Panc1 (cell line): ENCODE measurements at regions not wholly inside any gene's neighbourhood (a gene's known extent, or its start where the extent isn't known, plus 50 kb on each side); places are given as distances from the start of the nearest gene placed in this dataset.

Experiments used
- ATAC-seq: fragments of 200-7000 bp; cut with Tn5 transposase; 2 replicates; pipeline ENCODE4 v1.9.1; 2020; ENCODE audit warnings: mild to moderate bottlenecking, moderate library complexity
- BruUV-seq: library from RNA; stranded (reverse); fragments of 400-500 nt; replicated peaks from 2 replicates; lab custom pipeline; 2021; lab: Mats Ljungman, UMichigan
- CTCF ChIA-PET: fragments of 300-600 bp; sonication (Branson Sonifier 250); formaldehyde crosslinking; loops from one replicate; lab custom pipeline; 2022; ENCODE audit warnings: antibody characterized with exemption; lab: Charles Lee
- POLR2A ChIA-PET: fragments of 300-600 bp; sonication (Branson Sonifier 250); formaldehyde crosslinking; loops from one replicate; lab custom pipeline; 2022; ENCODE audit warnings: antibody characterized with exemption; lab: Charles Lee
- DNase-seq: peaks from one replicate; pipeline ENCODE4 v3.0.0-alpha.2; 2010; ENCODE audit warnings: low read depth, low spot score
- H3K27ac ChIP-seq: 2 replicates; pipeline ENCODE4 v1.5.1; 2011; ENCODE audit warnings: mild to moderate bottlenecking, low read length, inconsistent platforms
- H3K27me3 ChIP-seq: fragments of 200-500 bp; sonication (Bioruptor generic); 2 replicates; pipeline ENCODE4 v1.6.0; 2014; ENCODE audit warnings: low read length, inconsistent platforms; ENCODE audit not compliant: control insufficient read depth, insufficient read depth
- H3K36me3 ChIP-seq: fragments of 200-500 bp; sonication (Bioruptor generic); 2 replicates; pipeline ENCODE4 v1.5.1; 2014; ENCODE audit warnings: inconsistent platforms, mild to moderate bottlenecking, low read length, moderate library complexity; ENCODE audit not compliant: control insufficient read depth, insufficient read depth
- H3K4me1 ChIP-seq: 2 replicates; pipeline ENCODE4 v1.5.1; 2011; ENCODE audit warnings: inconsistent platforms, mild to moderate bottlenecking, low read length, moderate library complexity; ENCODE audit not compliant: control insufficient read depth, insufficient read depth
- H3K4me3 ChIP-seq, 2 experiments: 2 replicates each; pipeline ENCODE4 v1.5.1; 2011 to 2012; ENCODE audit warnings: low read depth in 2 of 2, low read length in 2 of 2, mild to moderate bottlenecking in 2 of 2, inconsistent platforms in 1 of 2, moderate library complexity in 1 of 2
- H3K9me3 ChIP-seq: fragments of 200-500 bp; sonication (Bioruptor generic); 2 replicates; pipeline ENCODE4 v1.5.1; 2014; ENCODE audit warnings: low read depth, mild to moderate bottlenecking, inconsistent platforms, low read length, moderate library complexity; ENCODE audit not compliant: control insufficient read depth, insufficient read depth
- POLR2AphosphoS5 ChIP-seq: IDR thresholded peaks from 2 replicates; pipeline ENCODE4 v1.6.1; 2012; ENCODE audit warnings: mild to moderate bottlenecking, low read depth, low read length, moderate library complexity
- REST ChIP-seq, 2 experiments: IDR thresholded peaks; 2 replicates each; pipeline ENCODE4 v1.6.1; 2011 to 2012; ENCODE audit warnings: low read depth in 2 of 2, control low read depth in 1 of 2, low read length in 1 of 2, mild to moderate bottlenecking in 1 of 2, moderate library complexity in 1 of 2; ENCODE audit not compliant: insufficient read depth in 1 of 2
- SIN3A ChIP-seq: IDR thresholded peaks from 2 replicates; pipeline ENCODE4 v1.6.1; 2012; ENCODE audit warnings: low read depth, mild to moderate bottlenecking, low read length, moderate library complexity, borderline replicate concordance; ENCODE audit not compliant: insufficient read depth
- TCF7L2 ChIP-seq: IDR thresholded peaks from 2 replicates; pipeline ENCODE4 v1.6.1; 2011; ENCODE audit warnings: mild to moderate bottlenecking, low read depth, low read length, inconsistent platforms
- in situ Hi-C: cut with HindIII; loops from 2 replicates; pipeline ENCODE4 v1.10.0; 2016; ENCODE audit warnings: low sequenced_read_pairs, low pct_unique_long_range_greater_than_20kb
- intact Hi-C: fragments of 100-400 bp; cut with micrococcal nuclease; formaldehyde crosslinking; loops from one replicate; pipeline ENCODE4 v1.10.0; 2022; ENCODE audit not compliant: unreplicated experiment
- TF ChIP-seq, protein P1 (sequence below): fragments of 450-650 bp; IDR thresholded peaks from 2 replicates; pipeline ENCODE4 v1.5.1; 2017; ENCODE audit warnings: mild to moderate bottlenecking

GRCh38 chr2:175450029-175450760, 268.7 kb upstream of the ATP5MC3 start:
- intact Hi-C loops (no loop called here), in situ Hi-C loops (no loop called here)
- no peak overlapping the region for H3K27ac ChIP-seq
- CTCF ChIA-PET: no interaction called here
- TF ChIP-seq SIN3A: no peak
- TF ChIP-seq TCF7L2: no peak
- TF ChIP-seq REST (IDR thresholded peaks at IDR 0.05; ENCODE audit: insufficient read depth in 1 of 2, low read depth in 2 of 2, low read length in 1 of 2): no peak
- no peak for TF ChIP-seq POLR2AphosphoS5
- TF ChIP-seq, protein P1, sequence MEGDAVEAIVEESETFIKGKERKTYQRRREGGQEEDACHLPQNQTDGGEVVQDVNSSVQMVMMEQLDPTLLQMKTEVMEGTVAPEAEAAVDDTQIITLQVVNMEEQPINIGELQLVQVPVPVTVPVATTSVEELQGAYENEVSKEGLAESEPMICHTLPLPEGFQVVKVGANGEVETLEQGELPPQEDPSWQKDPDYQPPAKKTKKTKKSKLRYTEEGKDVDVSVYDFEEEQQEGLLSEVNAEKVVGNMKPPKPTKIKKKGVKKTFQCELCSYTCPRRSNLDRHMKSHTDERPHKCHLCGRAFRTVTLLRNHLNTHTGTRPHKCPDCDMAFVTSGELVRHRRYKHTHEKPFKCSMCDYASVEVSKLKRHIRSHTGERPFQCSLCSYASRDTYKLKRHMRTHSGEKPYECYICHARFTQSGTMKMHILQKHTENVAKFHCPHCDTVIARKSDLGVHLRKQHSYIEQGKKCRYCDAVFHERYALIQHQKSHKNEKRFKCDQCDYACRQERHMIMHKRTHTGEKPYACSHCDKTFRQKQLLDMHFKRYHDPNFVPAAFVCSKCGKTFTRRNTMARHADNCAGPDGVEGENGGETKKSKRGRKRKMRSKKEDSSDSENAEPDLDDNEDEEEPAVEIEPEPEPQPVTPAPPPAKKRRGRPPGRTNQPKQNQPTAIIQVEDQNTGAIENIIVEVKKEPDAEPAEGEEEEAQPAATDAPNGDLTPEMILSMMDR: no peak
- DNase-seq (no peak), ATAC-seq (no peak)
- H3K4me3 ChIP-seq: no peak overlapping the region
- no peaks in the 10 kb centered on the region for H3K9me3 ChIP-seq
- BruUV-seq: no TSS peak
- no peaks in the 10 kb centered on the region for H3K27me3 ChIP-seq
- H3K36me3 ChIP-seq: no peaks in the 10 kb centered on the region
- POLR2A ChIA-PET: no interaction called here
- no peaks in the 10 kb centered on the region for H3K4me1 ChIP-seq

- Histone ChIP-seq H3K27ac (no peak overlapping the region), H3K4me1 (no peaks in the 10 kb centered on the region), H3K27me3 (no peaks in the 10 kb centered on the region), H3K9me3 (no peaks in the 10 kb centered on the region), H3K36me3 (no peaks in the 10 kb centered on the region), H3K4me3 (no peak overlapping the region)
- in situ Hi-C loops: no loop called here
- ATAC-seq (no peak), DNase-seq (no peak)
- TF ChIP-seq REST (IDR thresholded peaks at IDR 0.05; ENCODE audit: insufficient read depth in 1 of 2, low read depth in 2 of 2, low read length in 1 of 2): no peak
- TF ChIP-seq POLR2AphosphoS5: no peak
- TF ChIP-seq SIN3A: no peak
- no peak for TF ChIP-seq TCF7L2
- TF ChIP-seq, protein P1: no peak
- intact Hi-C loops: no loop called here
- ChIA-PET CTCF (no interaction called here), POLR2A (no interaction called here)
- no TSS peak for BruUV-seq
Measured at GRCh38 chr2:175449616-175450015, 268.1 kb upstream of the ATP5MC3 start.
